ENCODE measurements at regions not wholly inside any gene's neighbourhood (a gene's known extent, or its start where the extent isn't known, plus 50 kb on each side); places are given as distances from the start of the nearest gene placed in this dataset.

DNA sequence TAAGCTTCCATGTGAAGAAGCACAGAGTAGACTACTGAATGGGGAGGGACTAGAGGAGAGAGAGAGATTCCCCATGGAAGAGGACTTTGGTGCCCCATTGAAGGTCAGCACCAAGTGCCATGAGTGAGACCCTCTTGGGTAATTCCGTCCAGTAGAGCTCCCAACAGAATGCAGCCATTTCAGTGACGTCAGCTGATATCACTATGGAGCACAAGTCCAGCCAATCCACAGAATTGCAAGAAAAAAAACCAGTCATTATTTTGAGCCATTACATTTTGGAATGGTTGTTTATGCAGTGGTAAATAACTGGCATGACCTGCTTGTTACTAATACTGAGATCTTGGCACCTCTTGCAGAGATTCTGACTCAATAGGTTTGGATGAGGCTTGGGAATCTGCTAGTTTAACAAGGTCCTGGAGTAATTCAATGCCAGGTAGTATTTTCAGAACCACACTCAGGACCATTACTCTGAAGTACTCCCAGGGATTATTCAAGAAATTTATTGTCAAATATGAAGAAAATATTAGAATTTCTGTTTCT lies 52.6 kb upstream of the SP8 start:
- H3K9me3 Mint-ChIP-seq, result peaks cover 0 to 2% (median 0%) of the 10 kb centered on the region in 9 donors
- POLR2A ChIA-PET, result no interaction called here
- DNase-seq (no peak), ATAC-seq (no peak)
- peaks cover 0 to 10% (median 4%) of the 10 kb centered on the region in 5 donors for H3K27me3 Mint-ChIP-seq
- H3K4me1 Mint-ChIP-seq, result peaks cover 0 to 1% (median 0%) of the 10 kb centered on the region in 4 donors
- no peaks in the 10 kb centered on the region for H3K36me3 Mint-ChIP-seq
- no peak overlapping the region for H3K4me3 Mint-ChIP-seq
- no peak overlapping the region for H3K27ac Mint-ChIP-seq

DNA sequence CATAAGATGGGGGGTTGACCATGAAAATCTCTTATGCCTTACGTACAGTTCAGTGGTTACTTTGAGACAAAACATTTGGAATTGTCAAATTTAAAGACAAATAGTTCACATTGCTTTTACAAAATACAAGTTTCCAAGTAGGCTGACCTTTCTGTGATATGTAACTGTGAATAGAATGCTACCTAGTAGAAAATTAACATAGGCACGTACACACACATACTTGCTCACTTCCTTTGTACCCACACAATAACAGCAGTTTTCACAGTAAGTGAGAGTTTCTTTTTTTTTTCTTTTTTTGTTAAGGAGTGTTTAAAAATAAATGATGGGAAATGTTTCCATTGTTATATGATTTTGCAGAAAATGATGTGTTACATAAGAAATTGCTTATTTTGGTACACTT lies 53.3 kb upstream of the SP8 start:
- peaks cover 0 to under 1% (median 0%) of the 10 kb centered on the region in 9 donors for H3K9me3 Mint-ChIP-seq
- H3K36me3 Mint-ChIP-seq, result no peaks in the 10 kb centered on the region
- ATAC-seq, result no peak
- H3K4me3 Mint-ChIP-seq, result no peak overlapping the region
- POLR2A ChIA-PET, result no interaction called here
- no peak overlapping the region for H3K27ac Mint-ChIP-seq
- peaks cover 2 to 10% (median 3%) of the 10 kb centered on the region in 5 donors for H3K27me3 Mint-ChIP-seq
- no peak for DNase-seq
- peaks cover 0 to 1% (median 0%) of the 10 kb centered on the region in 4 donors for H3K4me1 Mint-ChIP-seq

DNA sequence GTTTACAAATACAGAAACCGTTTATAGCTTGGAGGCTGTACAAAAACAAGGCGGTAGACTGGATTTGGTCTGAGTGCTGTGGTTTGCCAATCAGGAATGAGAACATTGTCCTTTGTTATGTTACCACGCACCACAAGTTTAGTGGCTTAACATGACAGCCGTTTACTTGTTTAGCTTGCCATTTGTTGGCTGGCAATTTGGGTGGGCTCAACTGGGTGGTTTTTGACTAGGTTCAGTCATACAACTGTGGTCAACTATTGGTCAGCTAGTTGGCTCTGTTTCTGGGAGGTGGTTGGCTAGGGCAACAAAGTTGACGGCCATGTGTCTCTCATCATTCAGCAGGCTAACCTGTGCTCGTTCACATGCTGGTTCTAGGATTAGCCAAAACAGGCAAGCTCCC lies 60.1 kb upstream of the SP8 start:
- Mint-ChIP-seq H3K9me3 (peaks cover 0 to 4% (median 0%) of the 10 kb centered on the region in 9 donors), H3K36me3 (no peaks in the 10 kb centered on the region), H3K4me3 (no peak overlapping the region), H3K27me3 (peaks cover 7 to 15% (median 10%) of the 10 kb centered on the region in 5 donors), H3K4me1 (peaks cover 0 to 1% (median 0%) of the 10 kb centered on the region in 4 donors), H3K27ac (no peak overlapping the region)
- POLR2A ChIA-PET, result no interaction called here
- ATAC-seq (no peak), DNase-seq (no peak)

DNA sequence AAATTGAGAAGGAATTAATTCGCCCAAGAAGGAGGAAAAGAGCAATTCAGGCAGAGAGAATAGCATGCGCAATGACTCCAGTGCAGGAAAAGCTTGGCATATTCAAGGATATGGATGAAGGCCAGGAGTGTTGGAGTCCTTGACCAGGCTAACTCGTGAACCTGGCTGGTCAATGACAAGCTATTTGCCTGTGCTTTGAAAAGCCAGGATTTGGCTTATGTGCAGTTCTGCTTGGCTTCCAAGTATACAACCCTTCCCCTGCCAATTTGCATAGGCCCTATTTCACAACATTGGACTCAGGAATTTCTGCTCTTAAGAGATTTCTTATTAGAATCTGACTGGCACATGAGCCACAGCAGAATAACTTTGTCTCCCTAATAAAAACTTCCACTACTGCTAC lies 72.3 kb upstream of the SP8 start:
- Mint-ChIP-seq H3K4me3 (no peak overlapping the region), H3K4me1 (no peaks in the 10 kb centered on the region), H3K36me3 (no peaks in the 10 kb centered on the region), H3K9me3 (peaks cover 0 to 4% (median 0%) of the 10 kb centered on the region in 9 donors), H3K27ac (no peak overlapping the region), H3K27me3 (peaks cover 0 to 2% (median 0%) of the 10 kb centered on the region in 5 donors)
- ATAC-seq (no peak), DNase-seq (no peak)
- POLR2A ChIA-PET, result no interaction called here

DNA sequence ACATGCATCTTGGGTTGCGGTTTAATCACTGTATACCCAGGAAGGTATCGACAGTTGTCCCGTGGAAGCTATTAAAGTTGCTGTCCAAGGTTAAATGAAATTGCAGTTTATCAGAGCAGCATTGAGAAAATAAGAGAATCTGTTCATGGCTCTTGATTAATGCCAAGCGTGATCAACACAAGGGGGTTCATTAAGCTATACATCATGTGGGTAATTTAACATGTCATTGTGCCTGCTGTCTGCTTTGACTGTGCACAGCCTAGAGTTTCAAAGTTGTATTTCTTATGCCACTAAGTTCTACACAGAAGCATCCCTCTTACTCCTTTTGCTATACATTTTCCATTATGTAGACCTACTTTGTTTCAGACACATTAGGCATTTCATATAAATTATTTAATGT lies 74.8 kb upstream of the SP8 start:
- POLR2A ChIA-PET, result no interaction called here
- peaks cover 0 to 4% (median 0%) of the 10 kb centered on the region in 9 donors for H3K9me3 Mint-ChIP-seq
- ATAC-seq (no peak), DNase-seq (no peak)
- H3K4me3 Mint-ChIP-seq, result no peak overlapping the region
- peaks cover 0 to 9% (median 0%) of the 10 kb centered on the region in 5 donors for H3K27me3 Mint-ChIP-seq
- no peak overlapping the region for H3K27ac Mint-ChIP-seq
- no peaks in the 10 kb centered on the region for H3K4me1 Mint-ChIP-seq
- no peaks in the 10 kb centered on the region for H3K36me3 Mint-ChIP-seq

DNA sequence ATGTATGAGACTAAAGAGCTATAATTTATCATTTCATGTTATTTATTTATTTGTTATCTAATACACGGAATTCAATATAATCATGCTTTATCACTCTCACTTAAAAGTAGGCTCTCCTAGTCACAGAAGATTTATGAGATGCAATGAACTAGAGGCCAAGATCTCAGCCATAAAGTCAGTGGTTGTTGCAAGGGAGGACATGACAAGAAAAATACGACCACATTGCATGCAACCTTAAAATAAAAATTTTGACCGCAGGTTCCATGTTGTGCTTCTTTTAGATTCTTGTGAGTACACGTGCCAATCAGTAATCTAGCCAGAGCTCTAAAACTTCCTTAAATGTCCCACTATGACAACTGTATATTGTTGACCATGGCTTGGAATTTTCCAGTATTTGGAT lies 75.9 kb upstream of the SP8 start:
- DNase-seq, result no peak
- Mint-ChIP-seq H3K4me1 (no peaks in the 10 kb centered on the region), H3K27me3 (peaks cover 0 to 9% (median 0%) of the 10 kb centered on the region in 5 donors), H3K27ac (no peak overlapping the region), H3K4me3 (no peak overlapping the region), H3K9me3 (peaks cover 0 to 4% (median 0%) of the 10 kb centered on the region in 9 donors), H3K36me3 (no peaks in the 10 kb centered on the region)
- POLR2A ChIA-PET, result no interaction called here
- no peak for ATAC-seq

DNA sequence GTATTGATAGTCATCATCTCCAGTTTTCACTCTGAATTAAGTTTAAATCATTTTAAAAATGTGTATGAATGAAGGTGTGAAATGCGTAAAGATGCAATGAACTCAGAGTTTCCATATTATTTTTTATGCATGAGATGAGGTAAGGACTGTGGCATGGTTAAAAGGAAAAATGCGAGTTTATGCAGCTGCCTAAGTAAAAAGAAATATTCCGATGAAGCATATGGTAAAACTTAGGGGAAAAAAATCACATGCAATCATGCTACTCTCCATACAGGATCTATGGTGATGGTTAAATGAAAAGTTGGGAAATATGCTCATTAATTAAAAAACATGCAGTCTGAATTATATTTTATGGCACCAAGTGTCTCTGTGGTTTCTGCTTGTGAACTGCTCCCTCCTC lies 77.5 kb upstream of the SP8 start:
- POLR2A ChIA-PET, result no interaction called here
- ATAC-seq, result no peak
- Mint-ChIP-seq H3K9me3 (peaks cover 0 to 2% (median 0%) of the 10 kb centered on the region in 9 donors), H3K27me3 (peaks cover 0 to 18% (median 3%) of the 10 kb centered on the region in 5 donors), H3K27ac (no peak overlapping the region), H3K36me3 (no peaks in the 10 kb centered on the region), H3K4me1 (no peaks in the 10 kb centered on the region), H3K4me3 (no peak overlapping the region)
- DNase-seq, result no peak

DNA sequence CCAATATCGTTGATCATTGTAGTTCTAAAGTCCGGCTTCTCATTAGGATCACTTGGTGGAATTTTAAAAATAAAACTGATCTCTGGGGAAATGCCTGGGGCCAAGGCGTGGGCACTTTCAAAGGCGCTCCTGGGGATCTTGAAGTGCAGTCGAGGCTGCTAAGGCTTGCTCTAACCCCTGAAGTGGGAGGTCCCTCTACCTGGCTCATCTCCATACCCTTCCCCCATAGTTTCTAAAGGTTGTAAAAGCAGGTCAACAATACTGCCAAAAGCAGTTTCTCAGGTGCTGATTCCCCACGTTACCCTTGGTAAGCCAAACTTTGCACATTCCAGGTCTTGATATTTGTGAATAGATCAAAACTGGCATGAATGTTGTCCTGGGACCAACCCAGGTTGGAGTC lies 79.0 kb upstream of the SP8 start:
- ATAC-seq, result no peak
- H3K4me3 Mint-ChIP-seq, result no peak overlapping the region
- no peak for DNase-seq
- H3K27ac Mint-ChIP-seq, result no peak overlapping the region
- POLR2A ChIA-PET, result no interaction called here
- peaks cover 0 to 18% (median 3%) of the 10 kb centered on the region in 5 donors for H3K27me3 Mint-ChIP-seq
- H3K9me3 Mint-ChIP-seq, result no peaks in the 10 kb centered on the region
- no peaks in the 10 kb centered on the region for H3K4me1 Mint-ChIP-seq
- no peaks in the 10 kb centered on the region for H3K36me3 Mint-ChIP-seq

DNA sequence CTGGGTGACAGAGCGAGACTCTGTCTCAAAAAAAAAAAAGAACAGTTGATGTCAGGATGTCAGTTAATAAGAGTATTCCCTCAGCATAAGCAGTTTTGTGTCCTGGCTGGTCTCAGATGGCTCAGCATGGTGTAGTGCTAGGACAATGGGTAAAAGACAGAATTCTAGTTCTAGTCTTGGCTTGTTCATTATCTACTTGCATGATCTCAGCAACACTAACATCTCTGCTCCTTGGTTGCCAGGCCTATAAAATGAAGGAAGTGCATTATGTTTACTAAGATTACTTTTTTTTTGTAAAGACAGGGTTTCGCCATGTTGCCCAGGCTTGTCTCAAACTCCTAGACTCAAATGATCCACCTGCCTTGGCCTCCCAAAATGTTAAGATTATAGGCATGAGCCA lies 84.3 kb upstream of the SP8 start:
- Mint-ChIP-seq H3K9me3 (peaks cover 0 to 10% (median 0%) of the 10 kb centered on the region in 9 donors), H3K27ac (no peak overlapping the region), H3K4me1 (no peaks in the 10 kb centered on the region), H3K4me3 (no peak overlapping the region), H3K27me3 (peaks cover 0 to 8% (median 3%) of the 10 kb centered on the region in 5 donors), H3K36me3 (no peaks in the 10 kb centered on the region)
- POLR2A ChIA-PET, result no interaction called here
- DNase-seq (no peak), ATAC-seq (no peak)

DNA sequence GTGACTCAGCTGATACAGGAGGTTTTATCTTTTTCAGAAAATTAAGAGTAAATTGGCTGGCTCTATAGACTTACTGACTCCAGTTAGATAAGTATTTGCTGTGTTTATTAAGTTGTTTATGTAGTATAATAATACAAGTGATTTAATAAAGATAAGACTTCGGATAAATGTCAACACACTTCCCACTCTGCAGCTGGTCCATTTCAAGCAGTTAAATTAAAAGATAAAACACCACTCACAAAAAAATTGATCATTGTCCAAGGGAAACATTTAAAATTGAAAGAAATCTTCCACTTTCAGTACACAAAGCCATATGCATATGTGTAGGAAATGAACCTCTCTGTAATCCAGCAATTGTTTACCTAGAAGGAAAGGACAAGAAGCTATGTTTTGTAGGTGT lies 106.1 kb upstream of the SP8 start:
- peaks cover 0 to 4% (median 0%) of the 10 kb centered on the region in 5 donors for H3K27me3 Mint-ChIP-seq
- no peaks in the 10 kb centered on the region for H3K4me1 Mint-ChIP-seq
- no peak overlapping the region for H3K4me3 Mint-ChIP-seq
- H3K27ac Mint-ChIP-seq, result no peak overlapping the region
- no peaks in the 10 kb centered on the region for H3K36me3 Mint-ChIP-seq
- peaks cover 0 to 18% (median 10%) of the 10 kb centered on the region in 9 donors for H3K9me3 Mint-ChIP-seq
- POLR2A ChIA-PET, result no interaction called here
- ATAC-seq, result no peak
- DNase-seq, result no peak

DNA sequence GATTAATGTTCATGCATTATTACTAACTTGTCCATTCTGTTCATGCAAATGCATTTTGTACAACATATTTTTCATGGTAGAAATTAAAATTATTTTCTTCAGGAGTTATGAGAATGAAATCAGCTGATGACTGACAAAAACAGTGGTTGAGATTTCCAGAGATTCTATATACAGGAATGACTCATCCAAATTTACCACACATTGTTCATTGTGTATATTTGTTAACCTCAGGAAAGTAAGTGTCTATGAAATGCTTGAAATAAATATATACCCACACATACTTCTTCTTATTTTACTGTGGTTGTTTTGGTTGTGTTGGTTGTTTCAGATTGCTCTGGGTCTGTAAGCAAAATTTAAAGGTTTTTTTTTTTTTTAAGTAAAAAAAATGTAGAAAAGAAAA lies 108.1 kb upstream of the SP8 start:
- Mint-ChIP-seq H3K36me3 (no peaks in the 10 kb centered on the region), H3K27ac (no peak overlapping the region), H3K4me3 (no peak overlapping the region), H3K27me3 (no peaks in the 10 kb centered on the region), H3K9me3 (peaks cover 0 to 9% (median 0%) of the 10 kb centered on the region in 9 donors), H3K4me1 (no peaks in the 10 kb centered on the region)
- POLR2A ChIA-PET, result no interaction called here
- ATAC-seq (no peak), DNase-seq (no peak)

DNA sequence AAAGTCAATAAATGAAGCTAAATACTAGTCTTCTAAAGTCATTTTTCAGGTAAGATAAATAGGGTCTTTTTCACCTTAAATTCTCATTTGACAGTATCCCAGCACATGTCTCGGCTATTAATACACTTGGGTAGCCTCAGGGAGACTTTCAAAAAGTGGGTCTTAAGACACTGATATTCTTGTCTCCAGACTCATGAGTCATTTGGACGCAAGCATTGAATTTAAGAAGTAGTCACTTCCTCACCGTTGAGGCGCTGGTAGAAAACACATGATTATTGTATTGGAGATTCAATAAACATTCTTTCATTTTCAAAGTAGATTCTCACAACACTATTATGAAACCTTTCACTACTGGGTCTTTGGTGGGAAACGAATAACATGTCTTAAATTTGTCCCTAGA lies 108.9 kb upstream of the SP8 start:
- POLR2A ChIA-PET, result no interaction called here
- H3K9me3 Mint-ChIP-seq, result peaks cover 0 to 5% (median 0%) of the 10 kb centered on the region in 9 donors
- ATAC-seq (no peak), DNase-seq (no peak)
- H3K36me3 Mint-ChIP-seq, result no peaks in the 10 kb centered on the region
- H3K27ac Mint-ChIP-seq, result no peak overlapping the region
- H3K4me1 Mint-ChIP-seq, result no peaks in the 10 kb centered on the region
- no peaks in the 10 kb centered on the region for H3K27me3 Mint-ChIP-seq
- H3K4me3 Mint-ChIP-seq, result no peak overlapping the region

DNA sequence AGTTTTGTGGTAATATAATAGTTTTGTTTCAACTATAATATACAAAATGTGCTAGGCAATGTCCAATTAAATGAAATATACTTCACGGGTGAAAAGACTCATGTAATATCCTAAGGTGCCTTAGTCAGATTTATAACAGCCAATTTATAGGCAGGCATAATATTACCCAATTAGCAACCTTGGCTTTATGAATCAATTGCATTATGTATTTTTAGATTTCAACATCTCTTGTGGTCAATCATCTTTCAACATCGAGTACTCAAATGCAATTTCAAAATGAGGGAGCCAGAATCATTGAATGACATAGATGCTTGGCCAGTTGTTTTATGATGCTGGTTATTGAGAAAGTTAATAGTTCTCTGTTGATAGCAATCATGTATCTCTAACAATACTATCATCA lies 110.3 kb upstream of the SP8 start:
- H3K4me3 Mint-ChIP-seq, result no peak overlapping the region
- ATAC-seq, result no peak

DNA sequence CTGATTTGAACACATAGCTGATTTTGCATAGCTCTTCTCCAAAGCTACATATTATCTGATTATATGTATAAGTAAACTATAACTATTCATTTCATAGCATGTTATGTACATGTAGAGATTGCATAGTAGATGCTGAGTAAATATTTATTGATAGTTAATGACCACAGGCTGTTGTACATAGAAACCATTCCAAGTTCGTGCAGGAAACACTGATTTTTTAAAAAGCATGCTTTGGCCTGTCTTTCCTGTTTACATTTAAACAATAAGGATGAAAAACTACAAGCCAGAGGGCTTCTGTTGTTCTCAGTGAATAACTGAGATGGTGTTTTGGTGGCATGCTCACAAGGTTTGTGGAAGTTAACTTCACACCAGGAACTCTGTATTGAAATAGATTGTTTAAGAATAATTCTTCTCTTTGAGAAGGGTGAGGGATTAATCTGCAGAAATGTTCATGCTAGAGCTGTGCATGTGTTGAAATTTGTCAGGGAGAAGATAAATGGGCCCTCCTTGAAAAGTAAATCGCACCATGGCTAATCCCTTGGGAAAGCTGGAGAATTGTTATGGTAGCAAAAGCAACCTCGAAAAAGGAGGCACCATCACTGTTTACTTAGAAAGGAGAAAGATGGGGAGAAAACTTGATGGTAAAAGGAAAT lies 120.2 kb upstream of the SP8 start:
- no peaks in the 10 kb centered on the region for H3K4me1 Mint-ChIP-seq
- H3K27ac Mint-ChIP-seq, result no peak overlapping the region
- no peaks in the 10 kb centered on the region for H3K27me3 Mint-ChIP-seq
- POLR2A ChIA-PET, result no interaction called here
- no peak overlapping the region for H3K4me3 Mint-ChIP-seq
- DNase-seq, result no peak
- H3K36me3 Mint-ChIP-seq, result no peaks in the 10 kb centered on the region
- peaks cover 0 to 7% (median 0%) of the 10 kb centered on the region in 9 donors for H3K9me3 Mint-ChIP-seq
- no peak for ATAC-seq

More for the DNA sequence above, 110.3 kb upstream of the SP8 start:
- no peaks in the 10 kb centered on the region for H3K27me3 Mint-ChIP-seq
- peaks cover 0 to 4% (median 0%) of the 10 kb centered on the region in 3 donors for H3K36me3 Mint-ChIP-seq
- H3K9me3 Mint-ChIP-seq, result peaks cover 0 to 13% (median 1%) of the 10 kb centered on the region in 9 donors
- no peak for DNase-seq
- POLR2A ChIA-PET, result no interaction called here
- H3K27ac Mint-ChIP-seq, result no peak overlapping the region
- H3K4me1 Mint-ChIP-seq, result no peaks in the 10 kb centered on the region
